ENCODE measurements at regions not wholly inside any gene's neighbourhood (a gene's known extent, or its start where the extent isn't known, plus 50 kb on each side); places are given as distances from the start of the nearest gene placed in this dataset.

DNA sequence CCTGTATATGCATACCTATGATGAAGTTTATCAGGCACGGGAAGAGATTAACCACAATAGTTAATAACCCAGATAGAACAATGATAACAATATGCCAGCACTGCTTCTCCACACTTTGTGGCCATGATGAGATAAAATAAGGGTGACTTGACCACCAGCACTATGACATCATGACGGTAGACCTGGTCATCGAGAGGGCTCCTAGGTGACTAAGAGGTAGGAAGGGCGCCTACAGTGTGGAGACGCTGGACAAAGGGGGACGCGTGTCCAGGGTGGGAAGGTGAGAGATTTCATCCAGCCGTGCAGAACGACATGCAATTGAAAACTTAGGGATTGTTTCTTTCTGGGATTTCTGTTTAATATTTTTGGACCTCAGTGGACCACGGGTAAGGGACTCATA, 221.8 kb upstream of the RTL1 start:
- H3K79me2 ChIP-seq (ENCODE audit: insufficient read depth, low read length) = no peaks in the 10 kb centered on the region
- no peaks in the 10 kb centered on the region for H3K9me3 ChIP-seq (ENCODE audit: low read length)
- H3K27me3 ChIP-seq (ENCODE audit: control insufficient read depth in 1 of 2, insufficient read depth in 2 of 2, low read length in 2 of 2) = peaks cover 6 to 58% of the 10 kb centered on the region in 2 experiments
- H2AFZ ChIP-seq (ENCODE audit: low read length) = no peak overlapping the region
- H3K27ac ChIP-seq (ENCODE audit: extremely low read length, insufficient read depth, low read length) = no peak overlapping the region
- in situ Hi-C loops (cut with HindIII; ENCODE audit: extremely low pct_ligation_motif_present, low pct_unique_long_range_greater_than_20kb) (no loop called here), intact Hi-C loops (cut with micrococcal nuclease; ENCODE audit: unreplicated experiment) (no loop called here)
- no peak for FAIRE-seq
- H3K9ac ChIP-seq (ENCODE audit: insufficient read depth, low read depth, low read length) = no peak overlapping the region
- H3K4me3 ChIP-seq (replicated peaks in 1 of 3; ENCODE audit: insufficient read depth in 1 of 3, low read depth in 2 of 3, low read length in 3 of 3) = no peak overlapping the region
- CTCF ChIA-PET (ENCODE audit: low intra/inter-chr PET ratio, low total read pairs) = no interaction called here
- TF ChIP-seq TFDP2 (CRISPR knock-in tag; IDR thresholded peaks at IDR 0.05) = no peak
- peak; percentile 59 for TF ChIP-seq CREB1 (IDR thresholded peaks at IDR 0.05)
- TF ChIP-seq CREB1 (CRISPR knock-in tag; IDR thresholded peaks at IDR 0.05) = no peak
- TF ChIP-seq ZKSCAN5 (CRISPR knock-in tag; IDR thresholded peaks at IDR 0.05) = no peak
- no peak for ATAC-seq
- POLR2A ChIA-PET = no interaction called here
- H3K36me3 ChIP-seq (replicated peaks in 1 of 2; ENCODE audit: control insufficient read depth in 1 of 2, insufficient read depth in 2 of 2, low read length in 2 of 2) = no peaks in the 10 kb centered on the region
- DNase-seq (ENCODE audit: low spot score) = no peak
- no peaks in the 10 kb centered on the region for H3K4me1 ChIP-seq (ENCODE audit: insufficient read depth, low read length)
- BruUV-seq (replicated peaks) = no TSS peak
- H4K20me1 ChIP-seq (ENCODE audit: insufficient read depth, low read length) = no peaks in the 10 kb centered on the region
- WGBS (ENCODE audit: low lambda C conversion rate) = 45% methylated on average over 10 of the region's 10 CpGs
- no peak overlapping the region for H3K4me2 ChIP-seq (ENCODE audit: low read depth, low read length)

GRCh38 chr14:101125719-101126651, 222.5 kb upstream of the RTL1 start:
- in situ Hi-C loops (cut with HindIII; ENCODE audit: extremely low pct_ligation_motif_present, low pct_unique_long_range_greater_than_20kb) (no loop called here), intact Hi-C loops (cut with micrococcal nuclease; ENCODE audit: unreplicated experiment) (no loop called here)
- no peaks in the 10 kb centered on the region for H3K36me3 ChIP-seq (replicated peaks in 1 of 2; ENCODE audit: control insufficient read depth in 1 of 2, insufficient read depth in 2 of 2, low read length in 2 of 2)
- H3K4me2 ChIP-seq (ENCODE audit: low read depth, low read length) = no peak overlapping the region
- no peak overlapping the region for H3K4me3 ChIP-seq (replicated peaks in 1 of 3; ENCODE audit: insufficient read depth in 1 of 3, low read depth in 2 of 3, low read length in 3 of 3)
- DNase-seq (ENCODE audit: low spot score) (no peak), FAIRE-seq (no peak), ATAC-seq (no peak)
- WGBS (ENCODE audit: low lambda C conversion rate) = 40% methylated on average over 24 of the region's 37 CpGs
- H3K27me3 ChIP-seq (ENCODE audit: control insufficient read depth in 1 of 2, insufficient read depth in 2 of 2, low read length in 2 of 2) = peaks cover 6 to 53% of the 10 kb centered on the region in 2 experiments
- ChIA-PET POLR2A (no interaction called here), CTCF (ENCODE audit: low intra/inter-chr PET ratio, low total read pairs) (no interaction called here)
- no peaks in the 10 kb centered on the region for H3K79me2 ChIP-seq (ENCODE audit: insufficient read depth, low read length)
- H4K20me1 ChIP-seq (ENCODE audit: insufficient read depth, low read length) = no peaks in the 10 kb centered on the region
- no peaks in the 10 kb centered on the region for H3K9me3 ChIP-seq (ENCODE audit: low read length)
- H2AFZ ChIP-seq (ENCODE audit: low read length) = no peak overlapping the region
- H3K27ac ChIP-seq (ENCODE audit: extremely low read length, insufficient read depth, low read length) = no peak overlapping the region
- BruUV-seq (replicated peaks) = no TSS peak
- no peak overlapping the region for H3K9ac ChIP-seq (ENCODE audit: insufficient read depth, low read depth, low read length)
- H3K4me1 ChIP-seq (ENCODE audit: insufficient read depth, low read length) = no peaks in the 10 kb centered on the region
- TF ChIP-seq ZNF263 (CRISPR knock-in tag; IDR thresholded peaks at IDR 0.05) (no peak), CHD4 (IDR thresholded peaks at IDR 0.05; ENCODE audit: borderline replicate concordance, low read length) (no peak), HDAC2 (CRISPR knock-in tag; IDR thresholded peaks at IDR 0.05) (no peak), THAP7 (CRISPR knock-in tag; IDR thresholded peaks at IDR 0.05) (no peak), SRSF4 (IDR thresholded peaks at IDR 0.05; ENCODE audit: low read depth, low read length, poor library complexity, severe bottlenecking) (no peak), TAF15 (IDR thresholded peaks at IDR 0.05; ENCODE audit: low read depth, low read length, poor library complexity, severe bottlenecking) (no peak), SETDB1 (CRISPR knock-in tag; IDR thresholded peaks at IDR 0.05; ENCODE audit: borderline replicate concordance) (no peak), MED8 (CRISPR knock-in tag; IDR thresholded peaks at IDR 0.05; ENCODE audit: insufficient replicate concordance) (no peak), ZNF30 (CRISPR knock-in tag; IDR thresholded peaks at IDR 0.05) (no peak), ARHGAP35 (CRISPR knock-in tag; IDR thresholded peaks at IDR 0.05; ENCODE audit: borderline replicate concordance) (no peak), TCF7 (IDR thresholded peaks at IDR 0.05; ENCODE audit: low read depth) (no peak), NFYC (CRISPR knock-in tag; IDR thresholded peaks at IDR 0.05) (no peak)
